CD4-positive, alpha-beta T cell (primary cell): ENCODE measurements at regions not wholly inside any gene's neighbourhood (a gene's known extent, or its start where the extent isn't known, plus 50 kb on each side); places are given as distances from the start of the nearest gene placed in this dataset.
"Not testable (repeated sequence)": the region's sequence is repeated elsewhere in the genome, so short reads cannot be mapped to it uniquely, and the experiment has no call there.

ENCODE experiments used
- ATAC-seq: fragments of 200-7000 bp; cut with Tn5 transposase; one replicate; pipeline ENCODE4 v1.10.0; 2022; ENCODE audit warnings: mild to moderate bottlenecking; ENCODE audit not compliant: poor library complexity
- CTCF ChIA-PET: fragments of 350-600 bp; sonication (Branson Sonifier 250); formaldehyde crosslinking; loops from one replicate; lab custom pipeline; 2021; ENCODE audit warnings: antibody characterized with exemption, inconsistent platforms; lab: Charles Lee
- POLR2A ChIA-PET: fragments of 350-600 bp; sonication (Branson Sonifier 250); formaldehyde crosslinking; loops from one replicate; lab custom pipeline; 2021; ENCODE audit warnings: antibody characterized with exemption, inconsistent platforms; lab: Charles Lee
- DNase-seq, 14 experiments: peaks; one replicate each; pipeline ENCODE4 v3.0.0-alpha.2; 2013 to 2020; ENCODE audit warnings: mixed read lengths in 2 of 14
- H3K27ac ChIP-seq, 2 donors: one replicate each; pipeline versions ENCODE4 v1.5.1 to v1.7.0; 2013; ENCODE audit warnings: low read length in 2 of 2, low read depth in 1 of 2, mild to moderate bottlenecking in 1 of 2
- H3K27me3 ChIP-seq, 2 experiments: 1 replicate in 1 of 2; 2 replicates in 1 of 2; pipeline versions ENCODE4 v1.6.1 to v1.7.0; 2013; ENCODE audit warnings: low read length in 2 of 2, control low read depth in 1 of 2, mild to moderate bottlenecking in 1 of 2, moderate library complexity in 1 of 2; ENCODE audit not compliant: insufficient read depth in 2 of 2, control insufficient read depth in 1 of 2
- H3K36me3 ChIP-seq: one replicate; pipeline ENCODE4 v1.6.1; 2013; ENCODE audit warnings: low read length, control low read depth; ENCODE audit not compliant: insufficient read depth
- H3K4me1 ChIP-seq: one replicate; pipeline ENCODE4 v1.6.1; 2013; ENCODE audit warnings: low read length, control low read depth; ENCODE audit not compliant: insufficient read depth
- H3K4me3 ChIP-seq: one replicate; pipeline ENCODE4 v1.5.1; 2013; ENCODE audit warnings: mild to moderate bottlenecking, low read length, moderate library complexity
- H3K9me3 ChIP-seq, 2 experiments: 1 replicate in 1 of 2; 2 replicates in 1 of 2; pipeline versions ENCODE4 v1.6.1 to v1.7.0; 2013; ENCODE audit warnings: low read length in 2 of 2, mild to moderate bottlenecking in 2 of 2, control low read depth in 1 of 2, moderate library complexity in 1 of 2; ENCODE audit not compliant: control insufficient read depth in 1 of 2, insufficient read depth in 1 of 2
- H3K27ac Mint-ChIP-seq: one replicate; pipeline ENCODE4 v1.8.0; 2020; ENCODE audit warnings: mixed read lengths
- H3K27me3 Mint-ChIP-seq: one replicate; pipeline ENCODE4 v1.8.0; 2021; ENCODE audit warnings: mixed read lengths
- H3K36me3 Mint-ChIP-seq: one replicate; pipeline ENCODE4 v1.8.0; 2021; ENCODE audit warnings: low read depth, mixed read lengths
- H3K4me1 Mint-ChIP-seq: one replicate; pipeline ENCODE4 v1.8.0; 2021; ENCODE audit warnings: low read depth, mixed read lengths
- H3K4me3 Mint-ChIP-seq: one replicate; pipeline ENCODE4 v1.8.0; 2020; ENCODE audit warnings: mild to moderate bottlenecking, mixed read lengths
- H3K9me3 Mint-ChIP-seq: one replicate; pipeline ENCODE4 v1.8.0; 2020; ENCODE audit warnings: mixed read lengths
- intact Hi-C, 2 experiments: fragments of 100-400 bp; cut with DNase I in 1 of 2; cut with micrococcal nuclease in 1 of 2; formaldehyde crosslinking; loops; one replicate each; pipeline versions ENCODE4 v1.15.1 to v1.9.0; 2023 to 2025; cut with DNase I, micrococcal nuclease
- TF ChIP-seq, protein P1 (sequence below): fragments of 200-600 bp; IDR thresholded peaks from one replicate; pipeline ENCODE4 v1.8.0; 2022; ENCODE audit warnings: antibody characterized with exemption, mild to moderate bottlenecking

- ChIA-PET POLR2A (no interaction called here), CTCF (no interaction called here)
- H3K4me1 ChIP-seq = no peaks in the 10 kb centered on the region
- no peak overlapping the region for H3K27ac Mint-ChIP-seq
- no peak overlapping the region for H3K4me3 Mint-ChIP-seq
- peaks cover 2% of the 10 kb centered on the region for H3K9me3 Mint-ChIP-seq
- no peak overlapping the region for H3K4me3 ChIP-seq
- intact Hi-C loops = no loop called here
- DNase-seq (no peak), ATAC-seq (no peak)
- no peaks in the 10 kb centered on the region for H3K27me3 ChIP-seq
- no peaks in the 10 kb centered on the region for H3K36me3 Mint-ChIP-seq
- H3K27me3 Mint-ChIP-seq = peaks cover 5% of the 10 kb centered on the region
- no peaks in the 10 kb centered on the region for H3K4me1 Mint-ChIP-seq
- H3K9me3 ChIP-seq = no peaks in the 10 kb centered on the region
- H3K36me3 ChIP-seq = no peaks in the 10 kb centered on the region
- H3K27ac ChIP-seq = no peak overlapping the region
- TF ChIP-seq, protein P1, sequence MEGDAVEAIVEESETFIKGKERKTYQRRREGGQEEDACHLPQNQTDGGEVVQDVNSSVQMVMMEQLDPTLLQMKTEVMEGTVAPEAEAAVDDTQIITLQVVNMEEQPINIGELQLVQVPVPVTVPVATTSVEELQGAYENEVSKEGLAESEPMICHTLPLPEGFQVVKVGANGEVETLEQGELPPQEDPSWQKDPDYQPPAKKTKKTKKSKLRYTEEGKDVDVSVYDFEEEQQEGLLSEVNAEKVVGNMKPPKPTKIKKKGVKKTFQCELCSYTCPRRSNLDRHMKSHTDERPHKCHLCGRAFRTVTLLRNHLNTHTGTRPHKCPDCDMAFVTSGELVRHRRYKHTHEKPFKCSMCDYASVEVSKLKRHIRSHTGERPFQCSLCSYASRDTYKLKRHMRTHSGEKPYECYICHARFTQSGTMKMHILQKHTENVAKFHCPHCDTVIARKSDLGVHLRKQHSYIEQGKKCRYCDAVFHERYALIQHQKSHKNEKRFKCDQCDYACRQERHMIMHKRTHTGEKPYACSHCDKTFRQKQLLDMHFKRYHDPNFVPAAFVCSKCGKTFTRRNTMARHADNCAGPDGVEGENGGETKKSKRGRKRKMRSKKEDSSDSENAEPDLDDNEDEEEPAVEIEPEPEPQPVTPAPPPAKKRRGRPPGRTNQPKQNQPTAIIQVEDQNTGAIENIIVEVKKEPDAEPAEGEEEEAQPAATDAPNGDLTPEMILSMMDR = no peak
Measured at GRCh38 chrX:16347968-16348670, 180.8 kb downstream of the MAGEB17 start.

DNA sequence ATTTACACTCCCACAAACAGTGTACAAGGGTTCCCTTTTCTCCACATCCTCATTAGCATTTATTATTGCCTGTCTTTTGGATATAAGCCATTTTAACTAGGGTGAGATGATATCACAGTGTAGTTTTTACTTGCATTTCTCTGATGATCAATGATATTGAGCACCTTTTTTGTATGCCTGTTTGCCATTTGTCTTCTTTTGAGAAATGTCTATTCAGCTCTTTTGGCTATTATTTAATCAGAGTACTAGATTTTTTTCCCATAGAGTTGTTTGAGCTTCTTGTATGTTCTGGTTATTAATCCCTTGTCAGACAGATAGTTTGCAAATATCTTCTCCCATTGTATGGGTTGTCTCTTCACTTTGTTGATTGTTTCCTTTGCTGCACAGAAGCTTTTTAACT, 190.6 kb downstream of the MAGEB17 start:
- no peak for DNase-seq
- Histone ChIP-seq H3K4me3 (no peak overlapping the region), H3K36me3 (no peaks in the 10 kb centered on the region), H3K9me3 (no peaks in the 10 kb centered on the region), H3K27me3 (no peaks in the 10 kb centered on the region), H3K4me1 (no peaks in the 10 kb centered on the region), H3K27ac (no peak overlapping the region)
- no peak for ATAC-seq
- no peaks in the 10 kb centered on the region for H3K36me3 Mint-ChIP-seq
- no peaks in the 10 kb centered on the region for H3K9me3 Mint-ChIP-seq
- peaks cover 4% of the 10 kb centered on the region for H3K27me3 Mint-ChIP-seq
- TF ChIP-seq, protein P1 = no peak
- no peaks in the 10 kb centered on the region for H3K4me1 Mint-ChIP-seq
- H3K27ac Mint-ChIP-seq = no peak overlapping the region
- intact Hi-C loops = no loop called here
- no peak overlapping the region for H3K4me3 Mint-ChIP-seq
- ChIA-PET POLR2A (no interaction called here), CTCF (no interaction called here)

DNA sequence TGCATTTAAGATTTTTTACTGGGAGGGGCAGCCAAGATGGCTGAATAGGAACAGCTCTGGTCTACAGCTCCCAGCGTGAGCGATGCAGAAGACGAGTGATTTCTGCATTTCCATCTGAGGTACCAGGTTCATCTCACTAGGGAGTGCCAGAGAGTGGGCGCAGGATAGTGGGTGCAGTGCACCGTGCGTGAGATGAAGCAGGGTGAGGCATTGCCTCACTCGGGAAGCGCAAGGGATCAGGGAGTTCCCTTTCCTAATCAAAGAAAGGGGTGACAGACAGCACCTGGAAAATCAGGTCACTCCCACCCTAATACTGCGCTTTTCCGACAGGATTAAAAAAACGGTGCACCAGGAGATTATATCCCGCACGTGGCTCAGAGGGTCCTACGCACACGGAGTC, 192.8 kb downstream of the MAGEB17 start:
- DNase-seq, ATAC-seq, H3K36me3 ChIP-seq, intact Hi-C loops, CTCF ChIA-PET, H3K36me3 Mint-ChIP-seq, H3K4me3 ChIP-seq, POLR2A ChIA-PET, H3K27ac ChIP-seq, H3K4me3 Mint-ChIP-seq, H3K27me3 Mint-ChIP-seq, H3K27ac Mint-ChIP-seq, H3K9me3 ChIP-seq, H3K9me3 Mint-ChIP-seq, H3K4me1 Mint-ChIP-seq, H3K4me1 ChIP-seq, H3K27me3 ChIP-seq: not testable (repeated sequence)

- peaks cover 7% of the 10 kb centered on the region for H3K27me3 Mint-ChIP-seq
- POLR2A ChIA-PET = no interaction called here
- H3K4me1 Mint-ChIP-seq = no peaks in the 10 kb centered on the region
- no peak overlapping the region for H3K27ac Mint-ChIP-seq
- H3K4me3 Mint-ChIP-seq = no peak overlapping the region
- H3K9me3 Mint-ChIP-seq = no peaks in the 10 kb centered on the region
- TF ChIP-seq, protein P1 = no peak
- CTCF ChIA-PET = no interaction called here
- no peak overlapping the region for H3K4me3 ChIP-seq
- ATAC-seq (no peak), DNase-seq (no peak)
- no peaks in the 10 kb centered on the region for H3K4me1 ChIP-seq
- intact Hi-C loops = no loop called here
- no peaks in the 10 kb centered on the region for H3K9me3 ChIP-seq
- no peaks in the 10 kb centered on the region for H3K36me3 ChIP-seq
- H3K27ac ChIP-seq = no peak overlapping the region
- H3K27me3 ChIP-seq = peaks cover 0 to 5% of the 10 kb centered on the region in 2 experiments
- H3K36me3 Mint-ChIP-seq = no peaks in the 10 kb centered on the region
Measured at GRCh38 chrX:16368696-16369095, 201.4 kb downstream of the MAGEB17 start.
